GM20000 (cell line): ENCODE measurements at regions not wholly inside any gene's neighbourhood (a gene's known extent, or its start where the extent isn't known, plus 50 kb on each side); places are given as distances from the start of the nearest gene placed in this dataset.
"Not testable (repeated sequence)": the region's sequence is repeated elsewhere in the genome, so short reads cannot be mapped to it uniquely, and the experiment has no call there.

Experiments used
- DNase-seq: peaks from one replicate; pipeline ENCODE4 v3.0.0; 2012; ENCODE audit warnings: low spot score
- CTCF ChIP-seq: IDR thresholded peaks from 2 replicates; pipeline ENCODE4 v1.5.1; 2012; ENCODE audit warnings: mild to moderate bottlenecking, control low read depth; ENCODE audit errors: extremely low read depth, missing control alignments

- no peak for TF ChIP-seq CTCF
- DNase-seq, result no peak
These were observed 292.2 kb upstream of the TAC1 start for GRCh38 chr7:97439637-97440214.

GRCh38 chr7:97446361-97446760 is 285.5 kb upstream of the TAC1 start:
- TF ChIP-seq CTCF, result no peak
- no peak for DNase-seq

- not testable (repeated sequence) for DNase-seq
These were observed 282.4 kb upstream of the TAC1 start for GRCh38 chr7:97449448-97449847.

GRCh38 chr7:97450516-97450915 is 281.4 kb upstream of the TAC1 start:
- no peak for TF ChIP-seq CTCF
- no peak for DNase-seq

- TF ChIP-seq CTCF, result no peak
- no peak for DNase-seq
These were observed 277.2 kb upstream of the TAC1 start for GRCh38 chr7:97454636-97455035.

- no peak for DNase-seq
- no peak for TF ChIP-seq CTCF
These were observed 274.8 kb upstream of the TAC1 start for GRCh38 chr7:97457054-97457453.

GRCh38 chr7:97460433-97460832 is 271.5 kb upstream of the TAC1 start:
- no peak for DNase-seq
- no peak for TF ChIP-seq CTCF

GRCh38 chr7:97461596-97461995 is 270.3 kb upstream of the TAC1 start:
- TF ChIP-seq CTCF, result no peak
- DNase-seq, result no peak
